OCI-LY1 (cell line): ENCODE measurements at regions not wholly inside any gene's neighbourhood (a gene's known extent, or its start where the extent isn't known, plus 50 kb on each side); places are given as distances from the start of the nearest gene placed in this dataset.

Experiments
- H2AFZ ChIP-seq: fragments of 200-600 bp; sonication (generic), shearing (Covaris generic); 2 replicates; pipeline ENCODE4 v1.6.0; 2014; ENCODE audit warnings: antibody characterized with exemption, mild to moderate bottlenecking, low read length
- H3F3A ChIP-seq: fragments of 200-600 bp; sonication (generic), shearing (Covaris generic); 2 replicates; pipeline ENCODE4 v1.6.0; 2014; ENCODE audit warnings: mild to moderate bottlenecking, antibody characterized with exemption, low read length, moderate library complexity; ENCODE audit not compliant: insufficient read depth
- H3K27ac ChIP-seq: fragments of 200-600 bp; sonication (generic); 2 replicates; pipeline ENCODE4 v1.5.1; 2014; ENCODE audit warnings: low read length, mixed run types, mild to moderate bottlenecking, low read depth; ENCODE audit not compliant: poor library complexity, severe bottlenecking
- H3K27me3 ChIP-seq: fragments of 200-600 bp; sonication (generic); 2 replicates; pipeline ENCODE4 v1.6.0; 2014; ENCODE audit warnings: antibody characterized with exemption, mild to moderate bottlenecking, low read length, moderate library complexity; ENCODE audit not compliant: insufficient read depth
- H3K36me3 ChIP-seq: fragments of 200-600 bp; sonication (generic); 2 replicates; pipeline ENCODE4 v1.6.1; 2014; ENCODE audit warnings: mild to moderate bottlenecking, antibody characterized with exemption, low read length, moderate library complexity, mixed read lengths; ENCODE audit not compliant: insufficient read depth
- H3K4me1 ChIP-seq: fragments of 200-600 bp; sonication (generic); 2 replicates; pipeline ENCODE4 v1.5.1; 2014; ENCODE audit warnings: mild to moderate bottlenecking, low read length, moderate library complexity; ENCODE audit not compliant: insufficient read depth, severe bottlenecking
- H3K4me2 ChIP-seq: fragments of 200-600 bp; sonication (generic), shearing (Covaris generic); 2 replicates; pipeline ENCODE4 v1.6.1; 2014; ENCODE audit warnings: low read length
- H3K4me3 ChIP-seq: fragments of 200-600 bp; sonication (generic); 2 replicates; pipeline ENCODE4 v1.5.1; 2014; ENCODE audit warnings: low read length, low read depth, mild to moderate bottlenecking, mixed read lengths; ENCODE audit not compliant: poor library complexity, severe bottlenecking
- H3K79me2 ChIP-seq: fragments of 200-600 bp; shearing (Covaris generic); 2 replicates; pipeline ENCODE4 v1.6.1; 2016; ENCODE audit warnings: mixed run types, low read length, mixed read lengths; ENCODE audit not compliant: insufficient read depth
- H3K9ac ChIP-seq: fragments of 200-600 bp; sonication (generic), shearing (Covaris generic); 2 replicates; pipeline ENCODE4 v1.6.1; 2014; ENCODE audit warnings: mild to moderate bottlenecking, low read length, mixed read lengths
- H3K9me2 ChIP-seq: fragments of 200-600 bp; sonication (generic), shearing (Covaris generic); 2 replicates; pipeline ENCODE4 v1.6.1; 2014; ENCODE audit warnings: low read depth, mild to moderate bottlenecking, low read length, mixed read lengths
- H3K9me3 ChIP-seq: fragments of 200-600 bp; shearing (Covaris generic); 2 replicates; pipeline ENCODE4 v1.6.1; 2014; ENCODE audit warnings: low read length, mixed read lengths
- H4K20me1 ChIP-seq: fragments of 200-600 bp; sonication (generic), shearing (Covaris generic); 2 replicates; pipeline ENCODE4 v1.6.0; 2016; ENCODE audit warnings: mild to moderate bottlenecking, low read length; ENCODE audit not compliant: insufficient read depth
- EZH2 ChIP-seq: fragments of 200-600 bp; sonication (generic), shearing (Covaris generic); IDR thresholded peaks from 2 replicates; pipeline ENCODE4 v1.8.0; 2017; ENCODE audit warnings: borderline replicate concordance, mixed run types, mild to moderate bottlenecking, antibody characterized with exemption, low read length, moderate library complexity, mixed read lengths
- TF ChIP-seq, protein P1 (sequence below): fragments of 200-600 bp; sonication (generic), shearing (Covaris generic); IDR thresholded peaks from 2 replicates; pipeline ENCODE4 v1.5.1; 2017; ENCODE audit warnings: mild to moderate bottlenecking, antibody characterized with exemption, low read length, moderate library complexity, mixed read lengths

DNA sequence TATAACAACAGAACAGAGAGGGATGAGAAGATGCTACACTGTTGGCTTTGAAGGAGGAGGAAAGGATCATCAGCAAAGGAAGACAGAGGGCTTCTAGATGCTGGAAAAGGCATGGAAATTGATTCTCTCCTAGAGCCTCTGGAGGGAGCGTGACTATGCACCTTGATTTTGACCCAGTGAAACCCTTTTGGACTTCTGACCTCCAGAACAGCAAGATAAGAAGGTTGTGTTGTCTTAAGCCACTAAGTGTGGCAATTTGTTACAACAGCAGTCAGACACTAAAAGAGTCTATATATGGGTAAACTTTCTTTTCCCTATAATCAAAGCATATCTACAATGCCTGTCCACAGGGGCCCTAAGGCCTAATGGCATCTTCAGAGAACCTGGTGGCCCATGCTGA is 56.1 kb upstream of the MVB12B start:
- Histone ChIP-seq H3K4me1 (no peaks in the 10 kb centered on the region), H3K4me2 (no peak overlapping the region), H3K9me2 (no peaks in the 10 kb centered on the region), H3K79me2 (no peaks in the 10 kb centered on the region), H3K9me3 (no peaks in the 10 kb centered on the region), H3K27ac (no peak overlapping the region), H3K36me3 (no peaks in the 10 kb centered on the region), H3K27me3 (no peaks in the 10 kb centered on the region), H4K20me1 (no peaks in the 10 kb centered on the region), H3K9ac (no peak overlapping the region), H3K4me3 (no peak overlapping the region), H3F3A (no peaks in the 10 kb centered on the region), H2AFZ (no peak overlapping the region)
- TF ChIP-seq, protein P1, sequence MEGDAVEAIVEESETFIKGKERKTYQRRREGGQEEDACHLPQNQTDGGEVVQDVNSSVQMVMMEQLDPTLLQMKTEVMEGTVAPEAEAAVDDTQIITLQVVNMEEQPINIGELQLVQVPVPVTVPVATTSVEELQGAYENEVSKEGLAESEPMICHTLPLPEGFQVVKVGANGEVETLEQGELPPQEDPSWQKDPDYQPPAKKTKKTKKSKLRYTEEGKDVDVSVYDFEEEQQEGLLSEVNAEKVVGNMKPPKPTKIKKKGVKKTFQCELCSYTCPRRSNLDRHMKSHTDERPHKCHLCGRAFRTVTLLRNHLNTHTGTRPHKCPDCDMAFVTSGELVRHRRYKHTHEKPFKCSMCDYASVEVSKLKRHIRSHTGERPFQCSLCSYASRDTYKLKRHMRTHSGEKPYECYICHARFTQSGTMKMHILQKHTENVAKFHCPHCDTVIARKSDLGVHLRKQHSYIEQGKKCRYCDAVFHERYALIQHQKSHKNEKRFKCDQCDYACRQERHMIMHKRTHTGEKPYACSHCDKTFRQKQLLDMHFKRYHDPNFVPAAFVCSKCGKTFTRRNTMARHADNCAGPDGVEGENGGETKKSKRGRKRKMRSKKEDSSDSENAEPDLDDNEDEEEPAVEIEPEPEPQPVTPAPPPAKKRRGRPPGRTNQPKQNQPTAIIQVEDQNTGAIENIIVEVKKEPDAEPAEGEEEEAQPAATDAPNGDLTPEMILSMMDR = no peak

DNA sequence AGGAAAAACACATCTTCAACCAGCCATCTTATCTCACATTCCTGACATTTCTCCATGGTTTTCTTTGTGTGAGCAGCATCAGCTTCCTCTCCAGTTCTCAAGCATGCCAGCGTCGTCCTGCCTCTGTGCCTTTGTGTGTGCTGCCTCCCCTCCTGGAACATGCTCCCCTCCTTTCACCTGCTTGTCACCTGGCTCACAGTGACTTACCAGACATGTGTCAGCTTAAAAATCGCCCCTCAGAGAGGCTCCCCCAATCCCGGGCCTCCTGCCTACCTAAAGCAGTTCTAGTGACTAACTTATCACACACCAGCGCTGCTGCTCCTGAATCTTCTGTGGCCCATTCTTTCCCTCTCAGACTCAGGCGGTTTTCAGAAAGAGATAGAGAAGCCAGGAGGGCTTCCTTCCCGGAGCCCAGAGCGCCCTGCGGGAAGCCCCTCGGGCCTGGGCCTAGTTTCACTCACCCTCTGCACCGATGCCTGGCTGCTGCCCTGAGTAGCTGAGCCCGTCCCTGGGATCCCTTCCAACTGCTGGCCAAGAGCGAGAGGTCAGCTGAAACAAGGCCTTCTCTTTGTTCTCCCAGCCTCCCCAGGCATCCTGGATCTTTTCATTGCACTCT is 51.1 kb upstream of the MVB12B start:
- no peaks in the 10 kb centered on the region for H3K9me3 ChIP-seq
- no peaks in the 10 kb centered on the region for H3K4me1 ChIP-seq
- H2AFZ ChIP-seq = no peak overlapping the region
- H3K27me3 ChIP-seq = no peaks in the 10 kb centered on the region; the same call in 1 of the 2 replicates
- TF ChIP-seq, protein P1 = no peak
- no peak for TF ChIP-seq EZH2
- H3K4me2 ChIP-seq = no peak overlapping the region
- H3K27ac ChIP-seq = no peak overlapping the region
- no peaks in the 10 kb centered on the region for H3K9me2 ChIP-seq
- no peaks in the 10 kb centered on the region for H3K79me2 ChIP-seq
- H3K9ac ChIP-seq = no peak overlapping the region
- no peak overlapping the region for H3K4me3 ChIP-seq
- H3F3A ChIP-seq = no peaks in the 10 kb centered on the region
- H3K36me3 ChIP-seq = no peaks in the 10 kb centered on the region
- H4K20me1 ChIP-seq = no peaks in the 10 kb centered on the region

DNA sequence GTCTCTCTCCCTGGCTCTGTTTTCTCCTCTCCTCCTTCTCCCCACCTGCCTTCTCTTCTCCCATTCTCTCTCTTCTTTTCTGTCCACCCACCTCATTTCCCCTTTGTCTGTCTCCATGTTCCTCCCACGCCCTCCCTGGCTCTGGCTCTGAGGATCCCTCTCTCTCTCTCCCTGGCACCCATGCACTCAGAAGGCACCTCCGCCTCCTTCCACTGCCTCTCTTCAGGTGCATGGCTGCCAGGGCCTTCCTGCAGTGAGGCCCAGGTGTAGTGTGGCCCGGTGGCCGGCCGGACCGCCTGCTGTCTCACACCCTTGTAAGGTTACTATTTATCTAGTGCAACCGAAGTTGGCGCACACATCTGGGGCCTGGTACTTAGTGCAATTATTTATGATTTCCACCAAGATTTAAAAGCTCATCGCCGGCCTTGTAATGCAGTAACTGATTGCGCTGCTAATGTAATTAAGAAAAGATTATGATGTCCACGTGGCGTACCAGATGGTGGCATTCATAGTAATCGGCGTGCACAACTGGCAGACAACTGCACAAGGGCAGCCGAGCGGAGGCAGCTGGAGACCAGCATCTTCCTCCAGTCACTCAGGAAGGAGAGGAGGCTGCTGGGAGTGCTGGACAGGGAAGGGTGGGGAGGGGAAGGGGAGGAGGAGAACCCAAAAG is 50.4 kb upstream of the MVB12B start:
- no peaks in the 10 kb centered on the region for H4K20me1 ChIP-seq
- no peak overlapping the region for H3K9ac ChIP-seq
- H3K4me1 ChIP-seq = no peaks in the 10 kb centered on the region
- H3K36me3 ChIP-seq = no peaks in the 10 kb centered on the region
- no peaks in the 10 kb centered on the region for H3K9me2 ChIP-seq
- no peak overlapping the region for H2AFZ ChIP-seq
- no peaks in the 10 kb centered on the region for H3K9me3 ChIP-seq
- no peak overlapping the region for H3K4me2 ChIP-seq
- no peaks in the 10 kb centered on the region; the same call in 1 of the 2 replicates for H3K27me3 ChIP-seq
- H3K27ac ChIP-seq = no peak overlapping the region
- no peak for TF ChIP-seq EZH2
- TF ChIP-seq, protein P1 = no peak
- H3K79me2 ChIP-seq = no peaks in the 10 kb centered on the region
- no peak overlapping the region for H3K4me3 ChIP-seq
- H3F3A ChIP-seq = no peaks in the 10 kb centered on the region
